ENCODE measurements at regions not wholly inside any gene's neighbourhood (a gene's known extent, or its start where the extent isn't known, plus 50 kb on each side); places are given as distances from the start of the nearest gene placed in this dataset.

GRCh38 chr3:54071601-54072000 is 50.8 kb upstream of the CACNA2D3 start:
- no peak for DNase-seq (ENCODE audit: low read depth)
- TF ChIP-seq, protein P1, sequence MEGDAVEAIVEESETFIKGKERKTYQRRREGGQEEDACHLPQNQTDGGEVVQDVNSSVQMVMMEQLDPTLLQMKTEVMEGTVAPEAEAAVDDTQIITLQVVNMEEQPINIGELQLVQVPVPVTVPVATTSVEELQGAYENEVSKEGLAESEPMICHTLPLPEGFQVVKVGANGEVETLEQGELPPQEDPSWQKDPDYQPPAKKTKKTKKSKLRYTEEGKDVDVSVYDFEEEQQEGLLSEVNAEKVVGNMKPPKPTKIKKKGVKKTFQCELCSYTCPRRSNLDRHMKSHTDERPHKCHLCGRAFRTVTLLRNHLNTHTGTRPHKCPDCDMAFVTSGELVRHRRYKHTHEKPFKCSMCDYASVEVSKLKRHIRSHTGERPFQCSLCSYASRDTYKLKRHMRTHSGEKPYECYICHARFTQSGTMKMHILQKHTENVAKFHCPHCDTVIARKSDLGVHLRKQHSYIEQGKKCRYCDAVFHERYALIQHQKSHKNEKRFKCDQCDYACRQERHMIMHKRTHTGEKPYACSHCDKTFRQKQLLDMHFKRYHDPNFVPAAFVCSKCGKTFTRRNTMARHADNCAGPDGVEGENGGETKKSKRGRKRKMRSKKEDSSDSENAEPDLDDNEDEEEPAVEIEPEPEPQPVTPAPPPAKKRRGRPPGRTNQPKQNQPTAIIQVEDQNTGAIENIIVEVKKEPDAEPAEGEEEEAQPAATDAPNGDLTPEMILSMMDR (IDR thresholded peaks at IDR 0.05; ENCODE audit: insufficient read depth, low read length, poor library complexity, severe bottlenecking): no peak
- no peaks in the 10 kb centered on the region for H3K27me3 ChIP-seq (ENCODE audit: control insufficient read depth, insufficient read depth, low read length)
- H3K36me3 ChIP-seq (ENCODE audit: control insufficient read depth, insufficient read depth, low read length): no peaks in the 10 kb centered on the region
- no peak overlapping the region for H3K4me3 ChIP-seq (ENCODE audit: low read depth, low read length)

- no peak for DNase-seq (ENCODE audit: low read depth)
- TF ChIP-seq, protein P1 (IDR thresholded peaks at IDR 0.05; ENCODE audit: insufficient read depth, low read length, poor library complexity, severe bottlenecking): no peak
These were observed 52.4 kb upstream of the CACNA2D3 start for GRCh38 chr3:54069961-54070360.

DNA sequence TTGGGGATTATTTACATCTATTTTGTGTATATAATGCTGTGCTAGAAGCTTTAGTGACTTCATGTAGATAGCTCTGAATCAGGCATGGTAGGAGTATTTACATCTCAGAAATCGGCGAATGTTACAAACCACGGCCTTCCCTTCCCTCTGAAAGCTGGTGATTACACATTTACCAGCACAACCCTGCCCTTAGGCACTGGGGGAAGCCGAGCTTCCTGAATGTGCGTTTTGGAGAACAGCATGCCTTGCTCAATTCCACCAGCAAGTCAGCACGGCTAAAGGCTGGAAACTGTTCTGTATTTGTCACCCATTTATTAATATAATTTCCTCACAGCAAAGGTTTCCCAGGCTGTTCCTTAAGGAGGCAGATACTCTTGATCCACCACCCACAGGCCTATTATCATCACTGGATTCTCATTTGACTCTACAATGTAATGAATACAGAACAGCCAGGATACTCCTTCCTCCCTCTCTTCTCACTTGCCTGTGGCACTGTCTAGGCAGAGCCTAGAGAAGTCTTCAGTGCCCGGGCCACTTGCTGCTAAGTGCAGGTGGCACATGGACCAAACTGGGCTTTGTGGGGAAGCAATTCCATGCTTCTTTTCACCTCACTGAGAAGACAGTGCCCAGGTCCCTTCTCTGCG is 55.2 kb upstream of the CACNA2D3 start:
- TF ChIP-seq, protein P1 (IDR thresholded peaks at IDR 0.05; ENCODE audit: insufficient read depth, low read length, poor library complexity, severe bottlenecking): no peak
- H3K27me3 ChIP-seq (ENCODE audit: control insufficient read depth, insufficient read depth, low read length): no peaks in the 10 kb centered on the region
- no peaks in the 10 kb centered on the region for H3K36me3 ChIP-seq (ENCODE audit: control insufficient read depth, insufficient read depth, low read length)
- peak; percentile 23 for DNase-seq (ENCODE audit: low read depth)
- no peak overlapping the region for H3K4me3 ChIP-seq (ENCODE audit: low read depth, low read length)

More at GRCh38 chr3:54069961-54070360, 52.4 kb upstream of the CACNA2D3 start:
- Histone ChIP-seq H3K4me3 (ENCODE audit: low read depth, low read length) (no peak overlapping the region), H3K27me3 (ENCODE audit: control insufficient read depth, insufficient read depth, low read length) (no peaks in the 10 kb centered on the region), H3K36me3 (ENCODE audit: control insufficient read depth, insufficient read depth, low read length) (no peaks in the 10 kb centered on the region)

DNA sequence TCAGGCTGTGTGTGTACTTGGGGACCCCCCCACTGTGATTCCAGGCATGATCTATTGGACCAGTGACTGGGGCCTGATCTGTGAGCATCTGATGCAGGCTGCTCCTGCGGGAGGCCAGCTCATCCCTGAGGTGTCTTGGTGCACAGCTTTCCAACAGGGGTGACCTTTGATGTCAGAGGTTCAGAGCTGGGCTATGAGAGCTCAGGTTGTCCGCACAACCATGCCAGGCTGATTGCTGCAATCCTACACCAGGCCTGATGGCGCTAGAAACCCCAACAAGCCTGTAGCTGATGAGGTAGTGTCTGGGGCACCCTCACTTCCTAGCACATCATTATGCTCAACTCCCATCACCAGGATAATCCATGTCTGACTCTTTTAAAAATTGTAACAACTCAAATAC is 56.1 kb upstream of the CACNA2D3 start:
- Histone ChIP-seq H3K36me3 (ENCODE audit: control insufficient read depth, insufficient read depth, low read length) (no peaks in the 10 kb centered on the region), H3K4me3 (ENCODE audit: low read depth, low read length) (no peak overlapping the region), H3K27me3 (ENCODE audit: control insufficient read depth, insufficient read depth, low read length) (no peaks in the 10 kb centered on the region)
- TF ChIP-seq, protein P1 (IDR thresholded peaks at IDR 0.05; ENCODE audit: insufficient read depth, low read length, poor library complexity, severe bottlenecking): no peak
- no peak for DNase-seq (ENCODE audit: low read depth)

DNA sequence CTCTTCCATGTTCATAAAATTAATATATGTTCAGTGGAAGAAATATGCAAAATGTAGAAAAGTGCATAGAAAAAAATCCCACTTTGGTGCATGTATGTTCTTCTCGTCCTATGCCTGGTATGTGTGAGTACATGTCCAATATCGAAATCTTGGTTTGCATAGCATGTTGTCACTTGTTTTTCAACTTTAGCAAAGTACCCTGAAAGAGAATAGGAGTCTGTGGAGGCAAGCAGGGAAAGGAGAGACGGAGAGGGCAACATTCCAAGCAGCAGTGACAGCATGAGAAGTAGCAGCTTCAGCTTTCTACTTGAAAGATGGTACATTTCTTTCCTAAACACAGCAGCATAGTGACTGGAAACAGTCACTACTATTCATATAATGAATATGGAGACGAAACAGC is 56.8 kb upstream of the CACNA2D3 start:
- TF ChIP-seq, protein P1 (IDR thresholded peaks at IDR 0.05; ENCODE audit: insufficient read depth, low read length, poor library complexity, severe bottlenecking): no peak
- no peak for DNase-seq (ENCODE audit: low read depth)
- H3K4me3 ChIP-seq (ENCODE audit: low read depth, low read length): no peak overlapping the region
- H3K36me3 ChIP-seq (ENCODE audit: control insufficient read depth, insufficient read depth, low read length): no peaks in the 10 kb centered on the region
- H3K27me3 ChIP-seq (ENCODE audit: control insufficient read depth, insufficient read depth, low read length): no peaks in the 10 kb centered on the region

DNA sequence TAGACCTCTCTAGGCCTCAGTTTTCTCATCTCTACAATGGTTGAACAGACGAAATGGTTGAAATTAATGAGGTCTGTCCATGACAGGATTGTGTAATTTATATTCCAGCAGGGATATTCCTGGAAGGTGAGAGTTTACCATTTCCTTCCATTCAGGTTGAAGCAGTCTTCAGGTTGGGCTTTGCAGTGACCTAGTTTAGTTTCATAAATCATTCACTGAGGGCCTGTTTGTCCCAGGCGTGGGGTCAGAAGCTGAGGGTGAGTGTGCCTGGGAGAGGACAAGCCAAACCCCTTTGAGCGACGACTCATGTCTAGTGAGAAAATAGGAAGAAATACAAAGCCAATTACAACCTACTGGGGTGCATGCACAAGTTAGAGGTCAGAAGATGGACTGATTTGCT is 57.2 kb upstream of the CACNA2D3 start:
- Histone ChIP-seq H3K4me3 (ENCODE audit: low read depth, low read length) (no peak overlapping the region), H3K36me3 (ENCODE audit: control insufficient read depth, insufficient read depth, low read length) (no peaks in the 10 kb centered on the region), H3K27me3 (ENCODE audit: control insufficient read depth, insufficient read depth, low read length) (no peaks in the 10 kb centered on the region)
- DNase-seq (ENCODE audit: low read depth): peak; percentile 7
- TF ChIP-seq, protein P1 (IDR thresholded peaks at IDR 0.05; ENCODE audit: insufficient read depth, low read length, poor library complexity, severe bottlenecking): no peak

Data from kidney epithelial cell (primary cell).